ENCODE measurements at regions not wholly inside any gene's neighbourhood (a gene's known extent, or its start where the extent isn't known, plus 50 kb on each side); places are given as distances from the start of the nearest gene placed in this dataset.

GRCh38 chr15:29569533-29570092 lies 252.7 kb downstream of the TJP1 start:
- TF ChIP-seq PHF8 (IDR thresholded peaks at IDR 0.05; ENCODE audit: borderline replicate concordance, low read depth) (no peak), TFCP2L1 (CRISPR knock-in tag; IDR thresholded peaks at IDR 0.05) (no peak), EP300 (IDR thresholded peaks at IDR 0.05) (no peak), CTCF (IDR thresholded peaks at IDR 0.05) (no peak)
